Ishikawa (cell line): ENCODE measurements at regions not wholly inside any gene's neighbourhood (a gene's known extent, or its start where the extent isn't known, plus 50 kb on each side); places are given as distances from the start of the nearest gene placed in this dataset.

Experiments used
- CEBPB ChIP-seq: IDR thresholded peaks from 2 replicates; pipeline ENCODE4 v1.6.1; 2012
- CREB1 ChIP-seq: IDR thresholded peaks from 2 replicates; pipeline ENCODE4 v1.6.1; 2012; ENCODE audit warnings: low read depth
- EGR1 ChIP-seq: IDR thresholded peaks from 2 replicates; pipeline ENCODE4 v1.6.1; 2012
- EP300 ChIP-seq: IDR thresholded peaks from 2 replicates; pipeline ENCODE4 v1.6.1; 2012; ENCODE audit warnings: borderline replicate concordance
- FOXM1 ChIP-seq: IDR thresholded peaks from 2 replicates; pipeline ENCODE4 v1.6.1; 2012; ENCODE audit warnings: low read depth, borderline replicate concordance
- MAX ChIP-seq: IDR thresholded peaks from 2 replicates; pipeline ENCODE4 v1.6.1; 2012
- NFIC ChIP-seq: IDR thresholded peaks from 2 replicates; pipeline ENCODE4 v1.6.1; 2012
- RAD21 ChIP-seq: IDR thresholded peaks from 2 replicates; pipeline ENCODE4 v1.6.1; 2012; ENCODE audit warnings: low read depth
- TAF1 ChIP-seq: IDR thresholded peaks from 2 replicates; pipeline ENCODE4 v1.6.1; 2012; ENCODE audit warnings: low read depth, mild to moderate bottlenecking
- TCF12 ChIP-seq: IDR thresholded peaks from 2 replicates; pipeline ENCODE4 v1.6.1; 2012; ENCODE audit warnings: low read depth
- TEAD4 ChIP-seq: IDR thresholded peaks from 2 replicates; pipeline ENCODE4 v1.6.1; 2012
- YY1 ChIP-seq: IDR thresholded peaks from 2 replicates; pipeline ENCODE4 v1.6.1; 2012; ENCODE audit warnings: low read depth
- ZBTB7A ChIP-seq: IDR thresholded peaks from 2 replicates; pipeline ENCODE4 v1.6.1; 2012; ENCODE audit warnings: low read depth
- TF ChIP-seq, protein P1 (sequence below): IDR thresholded peaks from 2 replicates; pipeline ENCODE4 v1.6.1; 2012; ENCODE audit warnings: low read depth, mild to moderate bottlenecking
- TF ChIP-seq, protein P2 (sequence below): IDR thresholded peaks from 2 replicates; pipeline ENCODE4 v1.6.1; 2012

- TF ChIP-seq TCF12, result no peak
- no peak for TF ChIP-seq EP300
- no peak for TF ChIP-seq NFIC
- no peak for TF ChIP-seq ZBTB7A
- TF ChIP-seq, protein P1, sequence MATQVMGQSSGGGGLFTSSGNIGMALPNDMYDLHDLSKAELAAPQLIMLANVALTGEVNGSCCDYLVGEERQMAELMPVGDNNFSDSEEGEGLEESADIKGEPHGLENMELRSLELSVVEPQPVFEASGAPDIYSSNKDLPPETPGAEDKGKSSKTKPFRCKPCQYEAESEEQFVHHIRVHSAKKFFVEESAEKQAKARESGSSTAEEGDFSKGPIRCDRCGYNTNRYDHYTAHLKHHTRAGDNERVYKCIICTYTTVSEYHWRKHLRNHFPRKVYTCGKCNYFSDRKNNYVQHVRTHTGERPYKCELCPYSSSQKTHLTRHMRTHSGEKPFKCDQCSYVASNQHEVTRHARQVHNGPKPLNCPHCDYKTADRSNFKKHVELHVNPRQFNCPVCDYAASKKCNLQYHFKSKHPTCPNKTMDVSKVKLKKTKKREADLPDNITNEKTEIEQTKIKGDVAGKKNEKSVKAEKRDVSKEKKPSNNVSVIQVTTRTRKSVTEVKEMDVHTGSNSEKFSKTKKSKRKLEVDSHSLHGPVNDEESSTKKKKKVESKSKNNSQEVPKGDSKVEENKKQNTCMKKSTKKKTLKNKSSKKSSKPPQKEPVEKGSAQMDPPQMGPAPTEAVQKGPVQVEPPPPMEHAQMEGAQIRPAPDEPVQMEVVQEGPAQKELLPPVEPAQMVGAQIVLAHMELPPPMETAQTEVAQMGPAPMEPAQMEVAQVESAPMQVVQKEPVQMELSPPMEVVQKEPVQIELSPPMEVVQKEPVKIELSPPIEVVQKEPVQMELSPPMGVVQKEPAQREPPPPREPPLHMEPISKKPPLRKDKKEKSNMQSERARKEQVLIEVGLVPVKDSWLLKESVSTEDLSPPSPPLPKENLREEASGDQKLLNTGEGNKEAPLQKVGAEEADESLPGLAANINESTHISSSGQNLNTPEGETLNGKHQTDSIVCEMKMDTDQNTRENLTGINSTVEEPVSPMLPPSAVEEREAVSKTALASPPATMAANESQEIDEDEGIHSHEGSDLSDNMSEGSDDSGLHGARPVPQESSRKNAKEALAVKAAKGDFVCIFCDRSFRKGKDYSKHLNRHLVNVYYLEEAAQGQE, result no peak
- TF ChIP-seq RAD21, result no peak
- TF ChIP-seq CEBPB, result no peak
- TF ChIP-seq CREB1, result no peak
- TF ChIP-seq YY1, result no peak
- TF ChIP-seq, protein P2, sequence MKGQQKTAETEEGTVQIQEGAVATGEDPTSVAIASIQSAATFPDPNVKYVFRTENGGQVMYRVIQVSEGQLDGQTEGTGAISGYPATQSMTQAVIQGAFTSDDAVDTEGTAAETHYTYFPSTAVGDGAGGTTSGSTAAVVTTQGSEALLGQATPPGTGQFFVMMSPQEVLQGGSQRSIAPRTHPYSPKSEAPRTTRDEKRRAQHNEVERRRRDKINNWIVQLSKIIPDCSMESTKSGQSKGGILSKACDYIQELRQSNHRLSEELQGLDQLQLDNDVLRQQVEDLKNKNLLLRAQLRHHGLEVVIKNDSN, result no peak
- no peak for TF ChIP-seq FOXM1
- TF ChIP-seq MAX, result no peak
- TF ChIP-seq EGR1, result no peak
- no peak for TF ChIP-seq TAF1
These were observed 373.5 kb downstream of the SHQ1 start for GRCh38 chr3:72474775-72475174.

DNA sequence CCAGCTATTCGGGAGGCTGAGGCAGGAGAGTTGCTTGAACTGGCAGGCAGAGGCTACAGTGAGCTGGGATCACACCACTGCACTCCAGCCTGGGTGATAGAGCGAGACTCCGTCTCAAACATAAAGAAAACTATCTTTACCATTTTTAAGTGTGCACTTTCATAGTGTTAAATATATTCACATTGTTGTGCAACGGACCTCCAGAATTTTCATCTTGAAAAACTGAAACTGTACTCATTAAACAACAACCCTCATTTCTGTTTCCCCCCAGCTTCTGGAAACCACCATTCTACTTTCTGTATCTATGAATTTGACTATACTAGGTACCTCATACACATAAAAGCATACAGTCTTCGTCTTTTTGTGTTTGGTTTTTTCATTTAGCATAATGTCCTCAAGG, 375.1 kb downstream of the SHQ1 start:
- TF ChIP-seq TAF1 (no peak), TCF12 (no peak)
- TF ChIP-seq, protein P1, result no peak

GRCh38 chr3:72470904-72471417, 377.3 kb downstream of the SHQ1 start:
- no peak for TF ChIP-seq EP300
- TF ChIP-seq YY1, result no peak
- TF ChIP-seq EGR1, result no peak
- TF ChIP-seq NFIC, result no peak
- no peak for TF ChIP-seq RAD21
- TF ChIP-seq, protein P2, result no peak
- TF ChIP-seq ZBTB7A, result no peak
- no peak for TF ChIP-seq MAX
- TF ChIP-seq CREB1, result no peak
- no peak for TF ChIP-seq TEAD4
- TF ChIP-seq TAF1, result no peak

- TF ChIP-seq TCF12 (no peak), NFIC (no peak), TAF1 (no peak), CEBPB (no peak)
These were observed 382.4 kb downstream of the SHQ1 start for GRCh38 chr3:72465853-72466252.

- TF ChIP-seq EGR1 (no peak), TEAD4 (no peak), MAX (no peak), YY1 (no peak), RAD21 (no peak), TCF12 (no peak)
- TF ChIP-seq, protein P1, result no peak
These were observed 385.2 kb downstream of the SHQ1 start for GRCh38 chr3:72463083-72463482.
